Activated CD4-positive, CD25-positive, alpha-beta regulatory T cell (primary cell): ENCODE measurements at regions not wholly inside any gene's neighbourhood (a gene's known extent, or its start where the extent isn't known, plus 50 kb on each side); places are given as distances from the start of the nearest gene placed in this dataset.
"Not testable (repeated sequence)": the region's sequence is repeated elsewhere in the genome, so short reads cannot be mapped to it uniquely, and the experiment has no call there.

Experiments used
- DNase-seq, 4 experiments: peaks; one replicate each; lab custom pipeline; 2025; lab: John Stamatoyannopoulos, UW

DNA sequence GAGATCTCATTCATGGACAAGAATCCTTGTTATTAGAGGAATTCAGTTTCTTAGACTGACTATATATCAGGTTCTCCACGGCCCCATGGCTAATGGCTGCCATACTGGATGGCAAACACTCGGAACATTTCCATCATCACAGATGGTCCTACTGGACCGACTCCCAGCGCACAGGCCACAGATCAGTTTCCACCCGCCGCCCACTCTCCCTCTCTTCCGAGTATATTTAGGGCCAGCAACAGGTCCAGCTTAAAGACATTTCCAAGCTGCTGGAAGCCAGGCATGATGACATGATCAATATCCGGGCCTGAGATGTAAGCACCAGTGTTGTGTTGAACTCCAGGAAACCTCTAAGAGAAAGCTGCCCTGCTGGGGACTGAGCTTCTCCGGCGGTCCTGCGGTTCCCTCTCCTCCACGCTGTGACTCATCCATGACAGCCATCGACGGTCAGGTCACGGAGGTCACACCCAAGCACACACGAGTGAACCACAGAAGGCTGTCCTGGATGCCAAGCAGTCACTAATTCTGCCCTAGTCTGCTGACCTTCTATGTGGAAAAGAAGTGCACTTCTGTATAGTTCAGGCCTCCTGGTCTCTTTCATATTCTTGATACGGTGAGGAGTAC, 64.4 kb upstream of the LPCAT1 start:
- not testable (repeated sequence) for DNase-seq

- DNase-seq, result not testable (repeated sequence)
Observed at GRCh38 chr5:1583081-1583875, 59.5 kb upstream of the LPCAT1 start.

- DNase-seq, result not testable (repeated sequence)
Observed at GRCh38 chr5:1579389-1579788, 55.6 kb upstream of the LPCAT1 start.

- DNase-seq, result not testable (repeated sequence)
Observed at GRCh38 chr5:1576851-1577250, 53.1 kb upstream of the LPCAT1 start.

GRCh38 chr5:1575991-1576714, 52.4 kb upstream of the LPCAT1 start:
- DNase-seq, result not testable (repeated sequence)

DNA sequence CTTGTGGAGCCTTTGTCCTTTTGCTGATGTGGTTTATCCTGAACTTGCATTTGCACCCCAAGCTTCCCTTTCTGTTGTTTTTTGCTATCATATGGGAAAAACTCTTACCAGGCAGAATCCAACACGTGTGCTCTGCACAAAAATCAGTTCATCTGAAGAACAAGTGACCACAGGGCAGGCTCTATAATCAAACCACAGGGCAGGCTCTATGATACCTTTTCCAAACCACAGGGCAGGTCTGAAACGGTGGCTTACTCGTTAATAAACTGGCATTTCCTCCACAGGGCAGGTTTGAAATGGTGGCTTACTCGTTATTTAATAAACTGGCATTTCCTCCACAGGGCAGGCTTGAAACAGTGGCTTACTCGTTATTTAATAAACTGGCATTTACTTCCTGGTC, 51.7 kb upstream of the LPCAT1 start:
- not testable (repeated sequence) for DNase-seq

DNA sequence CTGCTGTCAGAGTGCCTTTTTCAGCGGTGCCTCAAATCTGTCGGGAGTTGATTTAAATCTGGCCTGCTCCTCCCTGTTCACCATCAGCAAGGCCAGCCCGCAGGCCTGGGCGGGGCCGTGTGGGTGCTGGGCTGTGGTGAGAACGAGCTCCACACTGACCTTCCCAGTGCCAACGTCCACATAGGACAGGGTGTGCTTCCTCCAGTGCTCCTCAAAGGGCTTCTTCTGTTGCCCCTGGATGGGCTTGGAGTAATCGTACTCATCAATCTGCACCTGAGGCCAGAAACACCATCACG, 50.2 kb upstream of the LPCAT1 start:
- DNase-seq, result not testable (repeated sequence)

- DNase-seq, result not testable (repeated sequence)
Observed at GRCh38 chr5:1573217-1574022, 49.7 kb upstream of the LPCAT1 start.
